Lower leg skin (tissue), 4 donors: ENCODE measurements at regions not wholly inside any gene's neighbourhood (a gene's known extent, or its start where the extent isn't known, plus 50 kb on each side); places are given as distances from the start of the nearest gene placed in this dataset.

Experiments
- DNase-seq, 2 donors: peaks; one replicate each; pipeline ENCODE4 v3.0.0-alpha.2; 2019; ENCODE audit warnings: low spot score in 2 of 2
- H3K4me3 ChIP-seq: fragments of 200-600 bp; sonication (generic); 2 replicates; pipeline ENCODE4 v1.5.1; 2017; ENCODE audit warnings: mild to moderate bottlenecking, low read depth; ENCODE audit not compliant: poor library complexity, severe bottlenecking
- CTCF ChIP-seq, 3 donors: fragments of 450-650 bp; IDR thresholded peaks; one replicate each; pipeline ENCODE4 v1.5.1; 2016; ENCODE audit warnings: antibody characterized with exemption in 3 of 3, mild to moderate bottlenecking in 3 of 3, moderate library complexity in 2 of 3
- POLR2A ChIP-seq, 2 donors: fragments of 450-650 bp; IDR thresholded peaks; one replicate each; pipeline ENCODE4 v1.6.1; 2016 to 2017; ENCODE audit warnings: antibody characterized with exemption in 2 of 2, mild to moderate bottlenecking in 1 of 2, moderate library complexity in 1 of 2
- WGBS, 2 donors: methylation state at CpG; one replicate each; pipeline ENCODE4 v1.1.5; 2018; 5-methylcytosine and 5-hydroxymethylcytosine counted together
- intact Hi-C: fragments of 100-400 bp; cut with DNase I; formaldehyde crosslinking; loops from one replicate; pipeline ENCODE4 v1.15.0; 2023; ENCODE audit warnings: low total_unique reads

GRCh38 chr21:43289966-43290365 is 121.2 kb downstream of the CRYAA start:
- no peak for TF ChIP-seq POLR2A (IDR thresholded peaks at IDR 0.05)
- no peak for TF ChIP-seq CTCF (IDR thresholded peaks at IDR 0.05)
- DNase-seq = no peak
- WGBS, 2 donors = 78 to 81% methylated on average over 4 to 6 of the region's 6 CpGs
- intact Hi-C loops = no loop called here
- H3K4me3 ChIP-seq = no peak overlapping the region

- intact Hi-C loops = no loop called here
- 91 to 92% methylated on average over 2 of the region's 2 CpGs for WGBS, 2 donors
- no peak overlapping the region for H3K4me3 ChIP-seq
- TF ChIP-seq CTCF (IDR thresholded peaks at IDR 0.05) = no peak
- no peak for TF ChIP-seq POLR2A (IDR thresholded peaks at IDR 0.05)
- DNase-seq = no peak
Measured at GRCh38 chr21:43289442-43289841, 120.6 kb downstream of the CRYAA start.

GRCh38 chr21:43287795-43288755 is 119.3 kb downstream of the CRYAA start:
- WGBS, 2 donors = 79% methylated on average over 22 of the region's 22 CpGs
- intact Hi-C loops = no loop called here
- no peak for TF ChIP-seq CTCF (IDR thresholded peaks at IDR 0.05)
- no peak for TF ChIP-seq POLR2A (IDR thresholded peaks at IDR 0.05)
- no peak for DNase-seq
- H3K4me3 ChIP-seq = no peak overlapping the region

- WGBS, 2 donors = 85% methylated on average over 19 of the region's 19 CpGs
- H3K4me3 ChIP-seq = no peak overlapping the region
- TF ChIP-seq CTCF (IDR thresholded peaks at IDR 0.05) (no peak), POLR2A (IDR thresholded peaks at IDR 0.05) (no peak)
- no peak for DNase-seq
- intact Hi-C loops = no loop called here
Measured at GRCh38 chr21:43287111-43287760, 118.4 kb downstream of the CRYAA start.

GRCh38 chr21:43286196-43286595 is 117.4 kb downstream of the CRYAA start:
- intact Hi-C loops = no loop called here
- WGBS, 2 donors = 78 to 81% methylated on average over 5 of the region's 5 CpGs
- TF ChIP-seq POLR2A (IDR thresholded peaks at IDR 0.05) (no peak), CTCF (IDR thresholded peaks at IDR 0.05) (no peak)

More at GRCh38 chr21:43286196-43286595, 117.4 kb downstream of the CRYAA start:
- DNase-seq = no peak
- no peak overlapping the region for H3K4me3 ChIP-seq
